A549 (cell line): ENCODE measurements at regions not wholly inside any gene's neighbourhood (a gene's known extent, or its start where the extent isn't known, plus 50 kb on each side); places are given as distances from the start of the nearest gene placed in this dataset.

Experiments
- CBX8 ChIP-seq: fragments of 200-600 bp; sonication (generic); IDR thresholded peaks from 2 replicates; pipeline ENCODE4 v1.6.1; 2016
- CEBPB ChIP-seq, 2 experiments: fragments of >200 bp in 1 of 2; sonication (Bioruptor Twin) in 1 of 2; formaldehyde crosslinking in 1 of 2; IDR thresholded peaks; 2 replicates each; pipeline ENCODE4 v1.6.1; 2012 to 2016
- JUN ChIP-seq, 2 experiments: fragments of >200 bp; sonication (Bioruptor Twin); formaldehyde crosslinking; IDR thresholded peaks; 2 replicates in 1 of 2; 3 replicates in 1 of 2; pipeline ENCODE4 v1.6.1; 2016 to 2017
- KDM1A ChIP-seq: fragments of 200-600 bp; sonication (generic); IDR thresholded peaks from 2 replicates; pipeline ENCODE4 v1.6.1; 2016; ENCODE audit warnings: low read depth, mild to moderate bottlenecking
- MAFK ChIP-seq: fragments of 450-650 bp; IDR thresholded peaks from 2 replicates; pipeline ENCODE4 v1.6.1; 2014; ENCODE audit not compliant: partially characterized antibody
- MYC ChIP-seq: IDR thresholded peaks from 2 replicates; pipeline ENCODE4 v1.6.1; 2012; ENCODE audit warnings: mild to moderate bottlenecking, inconsistent platforms, low read length, improper control_type of control experiment, borderline replicate concordance
- POLR2A ChIP-seq: IDR thresholded peaks from 2 replicates; pipeline ENCODE4 v1.6.1; 2012; ENCODE audit warnings: mild to moderate bottlenecking, low read length
- RAD21 ChIP-seq, 2 experiments: fragments of >200 bp in 1 of 2; sonication (Bioruptor Twin) in 1 of 2; formaldehyde crosslinking in 1 of 2; IDR thresholded peaks in 1 of 2; conservative IDR thresholded peaks in 1 of 2; 2 replicates in 1 of 2; 3 replicates in 1 of 2; pipeline ENCODE4 v1.6.1; 2012 to 2018; ENCODE audit warnings: inconsistent platforms in 1 of 2
- RCOR1 ChIP-seq: fragments of 150-350 bp; IDR thresholded peaks from 2 replicates; pipeline ENCODE4 v1.6.1; 2014; ENCODE audit warnings: antibody characterized with exemption, low read length, low read depth
- RFX5 ChIP-seq: fragments of 450-650 bp; IDR thresholded peaks from 2 replicates; pipeline ENCODE4 v1.7.1; 2014; ENCODE audit warnings: antibody characterized with exemption, mild to moderate bottlenecking, moderate library complexity
- TF ChIP-seq, protein P1 (sequence below): IDR thresholded peaks from 2 replicates; pipeline ENCODE4 v1.6.1; 2012; ENCODE audit warnings: low read depth, borderline replicate concordance
- TF ChIP-seq, protein P2 (sequence below): fragments of >200 bp; sonication (Bioruptor Twin); formaldehyde crosslinking; IDR thresholded peaks from 3 replicates; pipeline ENCODE4 v1.5.1; 2016
- TF ChIP-seq, protein P3 (sequence below): fragments of 250-450 bp; sonication (Bioruptor Pico); IDR thresholded peaks from 2 replicates; pipeline ENCODE4 v1.5.0; 2021; ENCODE audit warnings: mild to moderate bottlenecking, moderate library complexity, borderline replicate concordance
- TF ChIP-seq, protein P4 (sequence below): IDR thresholded peaks from 2 replicates; pipeline ENCODE4 v1.6.1; 2012

DNA sequence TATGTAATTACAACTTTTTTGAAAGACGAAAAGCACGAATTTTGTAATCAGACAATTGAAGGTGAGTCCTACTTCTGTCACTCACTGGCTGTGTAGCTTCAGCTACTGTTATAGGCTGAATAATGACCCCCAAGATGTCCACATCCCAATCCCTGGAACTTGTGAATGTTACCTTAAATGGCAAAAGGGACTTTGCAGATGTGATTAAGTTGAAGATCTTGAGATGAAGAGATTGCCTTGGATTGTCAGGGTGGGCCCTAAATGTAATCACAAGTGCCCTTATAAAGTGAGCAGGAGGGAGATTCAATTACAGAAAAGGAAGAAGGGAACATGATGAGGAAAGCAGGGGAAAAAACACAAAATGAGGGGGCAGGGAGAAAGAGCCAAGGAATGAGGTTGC lies 326.2 kb upstream of the MSX2 start:
- no peak for TF ChIP-seq MAFK
- TF ChIP-seq, protein P1, sequence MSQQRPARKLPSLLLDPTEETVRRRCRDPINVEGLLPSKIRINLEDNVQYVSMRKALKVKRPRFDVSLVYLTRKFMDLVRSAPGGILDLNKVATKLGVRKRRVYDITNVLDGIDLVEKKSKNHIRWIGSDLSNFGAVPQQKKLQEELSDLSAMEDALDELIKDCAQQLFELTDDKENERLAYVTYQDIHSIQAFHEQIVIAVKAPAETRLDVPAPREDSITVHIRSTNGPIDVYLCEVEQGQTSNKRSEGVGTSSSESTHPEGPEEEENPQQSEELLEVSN = no peak
- TF ChIP-seq CBX8 = no peak
- TF ChIP-seq, protein P2, sequence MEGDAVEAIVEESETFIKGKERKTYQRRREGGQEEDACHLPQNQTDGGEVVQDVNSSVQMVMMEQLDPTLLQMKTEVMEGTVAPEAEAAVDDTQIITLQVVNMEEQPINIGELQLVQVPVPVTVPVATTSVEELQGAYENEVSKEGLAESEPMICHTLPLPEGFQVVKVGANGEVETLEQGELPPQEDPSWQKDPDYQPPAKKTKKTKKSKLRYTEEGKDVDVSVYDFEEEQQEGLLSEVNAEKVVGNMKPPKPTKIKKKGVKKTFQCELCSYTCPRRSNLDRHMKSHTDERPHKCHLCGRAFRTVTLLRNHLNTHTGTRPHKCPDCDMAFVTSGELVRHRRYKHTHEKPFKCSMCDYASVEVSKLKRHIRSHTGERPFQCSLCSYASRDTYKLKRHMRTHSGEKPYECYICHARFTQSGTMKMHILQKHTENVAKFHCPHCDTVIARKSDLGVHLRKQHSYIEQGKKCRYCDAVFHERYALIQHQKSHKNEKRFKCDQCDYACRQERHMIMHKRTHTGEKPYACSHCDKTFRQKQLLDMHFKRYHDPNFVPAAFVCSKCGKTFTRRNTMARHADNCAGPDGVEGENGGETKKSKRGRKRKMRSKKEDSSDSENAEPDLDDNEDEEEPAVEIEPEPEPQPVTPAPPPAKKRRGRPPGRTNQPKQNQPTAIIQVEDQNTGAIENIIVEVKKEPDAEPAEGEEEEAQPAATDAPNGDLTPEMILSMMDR = no peak
- no peak for TF ChIP-seq JUN (IDR thresholded peaks at IDR 0.05)
- TF ChIP-seq MYC = no peak
- TF ChIP-seq POLR2A = no peak
- TF ChIP-seq RCOR1 = no peak
- no peak for TF ChIP-seq KDM1A
- TF ChIP-seq, protein P3, sequence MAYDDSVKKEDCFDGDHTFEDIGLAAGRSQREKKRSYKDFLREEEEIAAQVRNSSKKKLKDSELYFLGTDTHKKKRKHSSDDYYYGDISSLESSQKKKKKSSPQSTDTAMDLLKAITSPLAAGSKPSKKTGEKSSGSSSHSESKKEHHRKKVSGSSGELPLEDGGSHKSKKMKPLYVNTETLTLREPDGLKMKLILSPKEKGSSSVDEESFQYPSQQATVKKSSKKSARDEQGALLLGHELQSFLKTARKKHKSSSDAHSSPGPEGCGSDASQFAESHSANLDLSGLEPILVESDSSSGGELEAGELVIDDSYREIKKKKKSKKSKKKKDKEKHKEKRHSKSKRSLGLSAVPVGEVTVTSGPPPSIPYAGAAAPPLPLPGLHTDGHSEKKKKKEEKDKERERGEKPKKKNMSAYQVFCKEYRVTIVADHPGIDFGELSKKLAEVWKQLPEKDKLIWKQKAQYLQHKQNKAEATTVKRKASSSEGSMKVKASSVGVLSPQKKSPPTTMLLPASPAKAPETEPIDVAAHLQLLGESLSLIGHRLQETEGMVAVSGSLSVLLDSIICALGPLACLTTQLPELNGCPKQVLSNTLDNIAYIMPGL (CRISPR knock-in tag) = no peak
- no peak for TF ChIP-seq RAD21 (conservative IDR thresholded peaks at IDR 0.05 in 1 of 2, IDR thresholded peaks at IDR 0.05 in 1 of 2)
- TF ChIP-seq, protein P4, sequence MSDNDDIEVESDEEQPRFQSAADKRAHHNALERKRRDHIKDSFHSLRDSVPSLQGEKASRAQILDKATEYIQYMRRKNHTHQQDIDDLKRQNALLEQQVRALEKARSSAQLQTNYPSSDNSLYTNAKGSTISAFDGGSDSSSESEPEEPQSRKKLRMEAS = no peak
- no peak for TF ChIP-seq RFX5
- no peak for TF ChIP-seq CEBPB (IDR thresholded peaks at IDR 0.05)
